H9 (cell line): ENCODE measurements at regions not wholly inside any gene's neighbourhood (a gene's known extent, or its start where the extent isn't known, plus 50 kb on each side); places are given as distances from the start of the nearest gene placed in this dataset.
"Not testable (repeated sequence)": the region's sequence is repeated elsewhere in the genome, so short reads cannot be mapped to it uniquely, and the experiment has no call there.

Experiments used
- DNase-seq: peaks from one replicate; pipeline ENCODE4 v3.0.0-alpha.2; 2017
- H2AFZ ChIP-seq: one replicate; pipeline ENCODE4 v1.6.1; 2013; ENCODE audit warnings: mild to moderate bottlenecking, low read length, control low read depth, moderate library complexity
- H2AK5ac ChIP-seq: 2 replicates; pipeline ENCODE4 v1.6.1; 2013; ENCODE audit warnings: low read length, control low read depth, mixed read lengths; ENCODE audit not compliant: insufficient read length
- H2BK120ac ChIP-seq: one replicate; pipeline ENCODE4 v1.6.1; 2013; ENCODE audit warnings: low read depth, mild to moderate bottlenecking, low read length, control low read depth, inconsistent platforms; ENCODE audit not compliant: poor library complexity, severe bottlenecking
- H2BK12ac ChIP-seq: 2 replicates; pipeline ENCODE4 v1.6.1; 2013; ENCODE audit warnings: low read length, control low read depth, mixed read lengths, low read depth; ENCODE audit not compliant: insufficient read length
- H2BK15ac ChIP-seq: 2 replicates; pipeline ENCODE4 v1.6.1; 2013; ENCODE audit warnings: low read depth, low read length, control low read depth
- H2BK20ac ChIP-seq: one replicate; pipeline ENCODE4 v1.6.1; 2013; ENCODE audit warnings: low read depth, mild to moderate bottlenecking, low read length, control low read depth, inconsistent platforms; ENCODE audit not compliant: poor library complexity, severe bottlenecking
- H2BK5ac ChIP-seq: 2 replicates; pipeline ENCODE4 v1.6.1; 2013; ENCODE audit warnings: low read length, control low read depth, mixed read lengths; ENCODE audit not compliant: insufficient read length
- H3K14ac ChIP-seq: 2 replicates; pipeline ENCODE4 v1.6.1; 2013; ENCODE audit warnings: low read length, control low read depth; ENCODE audit not compliant: insufficient read depth
- H3K18ac ChIP-seq: 2 replicates; pipeline ENCODE4 v1.6.1; 2013; ENCODE audit warnings: low read depth, mild to moderate bottlenecking, mixed read lengths, low read length, control low read depth; ENCODE audit not compliant: insufficient read length
- H3K23ac ChIP-seq: 2 replicates; pipeline ENCODE4 v1.6.1; 2013; ENCODE audit warnings: low read length, control low read depth, mixed read lengths, low read depth; ENCODE audit not compliant: insufficient read length
- H3K23me2 ChIP-seq: 2 replicates; pipeline ENCODE4 v1.6.1; 2013; ENCODE audit warnings: low read depth, mild to moderate bottlenecking, mixed read lengths, low read length, control low read depth; ENCODE audit not compliant: insufficient read length, poor library complexity, severe bottlenecking
- H3K27ac ChIP-seq: 2 replicates; pipeline ENCODE4 v1.5.1; 2013; ENCODE audit warnings: low read length, control low read depth, mixed read lengths, low read depth; ENCODE audit not compliant: insufficient read length
- H3K27me3 ChIP-seq: 2 replicates; pipeline ENCODE4 v1.6.1; 2013; ENCODE audit warnings: low read length, control low read depth, inconsistent platforms; ENCODE audit not compliant: insufficient read depth
- H3K4ac ChIP-seq: 2 replicates; pipeline ENCODE4 v1.6.1; 2013; ENCODE audit warnings: low read depth, mild to moderate bottlenecking, control low read depth, inconsistent platforms, low read length, moderate library complexity
- H3K4me1 ChIP-seq: 2 replicates; pipeline ENCODE4 v1.6.1; 2013; ENCODE audit warnings: low read length, control low read depth, inconsistent platforms; ENCODE audit not compliant: insufficient read depth
- H3K4me2 ChIP-seq: 2 replicates; pipeline ENCODE4 v1.6.1; 2013; ENCODE audit warnings: low read length, control low read depth, mixed read lengths; ENCODE audit not compliant: insufficient read length, insufficient read depth
- H3K56ac ChIP-seq: 2 replicates; pipeline ENCODE4 v1.6.1; 2013; ENCODE audit warnings: low read depth, mild to moderate bottlenecking, mixed read lengths, low read length, control low read depth; ENCODE audit not compliant: insufficient read length
- H3K79me1 ChIP-seq: 2 replicates; pipeline ENCODE4 v1.6.1; 2013; ENCODE audit warnings: low read depth, mild to moderate bottlenecking, moderate library complexity, low read length, control low read depth, inconsistent platforms; ENCODE audit not compliant: insufficient read depth, poor library complexity, severe bottlenecking
- H3K79me2 ChIP-seq: 2 replicates; pipeline ENCODE4 v1.6.1; 2013; ENCODE audit warnings: low read length, control low read depth, inconsistent platforms; ENCODE audit not compliant: insufficient read depth
- H3K9ac ChIP-seq: 2 replicates; pipeline ENCODE4 v1.6.1; 2013; ENCODE audit warnings: low read length, control low read depth, mixed read lengths; ENCODE audit not compliant: insufficient read length; ENCODE audit errors: extremely low read depth
- H3K9me3 ChIP-seq: one replicate; pipeline ENCODE4 v1.6.1; 2013; ENCODE audit warnings: low read depth, low read length, inconsistent platforms; ENCODE audit not compliant: control insufficient read depth
- H3T11ph ChIP-seq: one replicate; pipeline ENCODE4 v1.6.1; 2013; ENCODE audit warnings: mild to moderate bottlenecking, low read length, control low read depth, inconsistent platforms
- H4K20me1 ChIP-seq: one replicate; pipeline ENCODE4 v1.6.1; 2013; ENCODE audit not compliant: control insufficient read depth, insufficient read length, insufficient read depth
- H4K5ac ChIP-seq: 2 replicates; pipeline ENCODE4 v1.6.1; 2013; ENCODE audit warnings: low read depth, mild to moderate bottlenecking, mixed read lengths, low read length, control low read depth; ENCODE audit not compliant: insufficient read length
- H4K8ac ChIP-seq: replicated peaks from 2 replicates; pipeline ENCODE4 v1.6.1; 2013; ENCODE audit warnings: low read length, control low read depth, mixed read lengths, low read depth; ENCODE audit not compliant: insufficient read length
- H4K91ac ChIP-seq: 2 replicates; pipeline ENCODE4 v1.6.1; 2013; ENCODE audit warnings: low read depth, mild to moderate bottlenecking, moderate library complexity, mixed read lengths, low read length, control low read depth; ENCODE audit not compliant: insufficient read length
- H3K27ac Mint-ChIP-seq, 3 experiments: 2 replicates in 2 of 3; 3 replicates in 1 of 3; pipeline ENCODE4 v1.8.0; 2020 to 2021; ENCODE audit warnings: mixed read lengths in 3 of 3, mild to moderate bottlenecking in 1 of 3, moderate library complexity in 1 of 3
- H3K27me3 Mint-ChIP-seq: 2 replicates; pipeline ENCODE4 v1.8.0; 2021; ENCODE audit warnings: low read depth, mild to moderate bottlenecking, moderate library complexity, mixed read lengths
- H3K36me3 Mint-ChIP-seq, 3 experiments: 2 replicates in 2 of 3; 3 replicates in 1 of 3; pipeline ENCODE4 v1.8.0; 2020 to 2021; ENCODE audit warnings: low read depth in 3 of 3, mixed read lengths in 3 of 3; ENCODE audit not compliant: insufficient read depth in 1 of 3
- H3K4me1 Mint-ChIP-seq, 2 experiments: 2 replicates each; pipeline ENCODE4 v1.8.0; 2020; ENCODE audit warnings: mixed read lengths in 2 of 2
- H3K4me3 Mint-ChIP-seq, 2 experiments: 2 replicates in 1 of 2; 3 replicates in 1 of 2; pipeline ENCODE4 v1.8.0; 2020 to 2021; ENCODE audit warnings: mild to moderate bottlenecking in 2 of 2, mixed read lengths in 2 of 2, moderate library complexity in 1 of 2
- H3K9me3 Mint-ChIP-seq, 2 experiments: 2 replicates in 1 of 2; 3 replicates in 1 of 2; pipeline ENCODE4 v1.8.0; 2020; ENCODE audit warnings: mild to moderate bottlenecking in 2 of 2, mixed read lengths in 2 of 2, moderate library complexity in 1 of 2
- WGBS: extraction: QIAGEN DNeasy Blood & Tissue Kit; methylation state at CpG from one replicate; pipeline ENCODE4 v1.1.7; 2013; ENCODE audit warnings: missing lambda C conversion rate, low lambda C conversion rate, mixed read lengths; ENCODE audit not compliant: insufficient read length; ENCODE audit errors: extremely low coverage; 5-methylcytosine and 5-hydroxymethylcytosine counted together

DNA sequence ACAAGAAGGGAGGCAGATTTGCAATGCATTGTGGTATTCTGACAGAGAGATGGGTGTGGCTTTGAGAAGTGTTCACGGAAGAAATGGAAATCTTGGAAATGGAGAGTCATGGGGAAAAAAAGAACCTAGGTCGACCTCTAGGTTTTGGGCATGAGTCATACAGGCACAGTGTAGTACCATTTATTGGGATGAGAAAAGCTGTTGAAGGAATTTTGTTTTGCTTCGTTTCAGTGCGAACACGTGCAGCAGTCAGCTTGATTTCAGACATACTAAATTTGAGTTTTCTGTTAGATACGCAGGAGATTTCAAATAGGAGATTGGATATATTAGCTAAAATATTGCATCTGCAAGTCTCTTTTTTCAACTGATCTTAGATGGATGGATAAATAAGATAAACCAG, 119.8 kb upstream of the ZNG1F start:
- H3K23ac ChIP-seq, H2BK120ac ChIP-seq, DNase-seq, H2BK15ac ChIP-seq, H4K20me1 ChIP-seq, H3K27ac Mint-ChIP-seq, H3K27me3 ChIP-seq, H3K4ac ChIP-seq, H3K4me3 Mint-ChIP-seq, H3K36me3 Mint-ChIP-seq, H2BK20ac ChIP-seq, H2BK12ac ChIP-seq, H3K56ac ChIP-seq, H3K14ac ChIP-seq, H3K9me3 Mint-ChIP-seq, H3K27ac ChIP-seq, H4K8ac ChIP-seq, H3K9ac ChIP-seq, H2AFZ ChIP-seq, H3K79me2 ChIP-seq, H3K4me1 Mint-ChIP-seq, H3K4me1 ChIP-seq, H3K9me3 ChIP-seq, H2AK5ac ChIP-seq, H3T11ph ChIP-seq, H3K79me1 ChIP-seq, H3K18ac ChIP-seq, H4K5ac ChIP-seq, H4K91ac ChIP-seq, H3K23me2 ChIP-seq, H3K4me2 ChIP-seq, H2BK5ac ChIP-seq: not testable (repeated sequence)
- peaks cover 11% of the 10 kb centered on the region for H3K27me3 Mint-ChIP-seq
- no CpG with 5 or more reads among the region's 6 CpGs for WGBS

DNA sequence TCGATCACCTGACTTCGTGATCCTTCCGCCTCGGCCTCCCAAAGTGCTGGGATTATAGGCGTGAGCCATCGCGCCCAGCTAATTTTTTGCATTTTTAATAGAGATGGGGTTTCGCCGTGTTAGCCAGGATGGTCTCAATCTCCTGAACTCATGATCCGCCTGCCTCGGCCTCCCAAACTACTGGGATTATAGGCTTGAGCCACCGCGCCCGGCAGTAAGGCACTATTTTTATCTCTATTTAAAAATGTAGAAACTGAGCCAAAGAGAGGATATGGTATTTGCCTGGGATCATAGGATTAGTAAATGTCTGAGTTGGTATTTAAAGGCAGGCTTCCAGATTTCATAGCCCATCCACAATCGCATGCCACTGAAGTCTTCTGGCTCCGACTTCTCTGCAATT, 96.6 kb upstream of the ZNG1F start:
- not testable (repeated sequence) for H2BK12ac ChIP-seq, H2AFZ ChIP-seq, H4K5ac ChIP-seq, H3K9me3 ChIP-seq, H3K4me2 ChIP-seq, H3K27ac ChIP-seq, H2BK120ac ChIP-seq, H3K27me3 ChIP-seq, H3K4ac ChIP-seq, H3K56ac ChIP-seq, H3K23ac ChIP-seq, H4K20me1 ChIP-seq, H2BK15ac ChIP-seq, H3K14ac ChIP-seq, H3K36me3 Mint-ChIP-seq, H3K23me2 ChIP-seq, H3K27me3 Mint-ChIP-seq, H3K9ac ChIP-seq, H4K91ac ChIP-seq, H4K8ac ChIP-seq, H3K4me1 ChIP-seq, DNase-seq, H3K18ac ChIP-seq, H3K4me1 Mint-ChIP-seq, H3T11ph ChIP-seq, H3K4me3 Mint-ChIP-seq, H3K27ac Mint-ChIP-seq, H3K79me1 ChIP-seq, H3K9me3 Mint-ChIP-seq, H3K79me2 ChIP-seq, H2BK5ac ChIP-seq, H2BK20ac ChIP-seq, H2AK5ac ChIP-seq
- WGBS: no CpG with 5 or more reads among the region's 16 CpGs
